ENCODE measurements at regions not wholly inside any gene's neighbourhood (a gene's known extent, or its start where the extent isn't known, plus 50 kb on each side); places are given as distances from the start of the nearest gene placed in this dataset.

DNA sequence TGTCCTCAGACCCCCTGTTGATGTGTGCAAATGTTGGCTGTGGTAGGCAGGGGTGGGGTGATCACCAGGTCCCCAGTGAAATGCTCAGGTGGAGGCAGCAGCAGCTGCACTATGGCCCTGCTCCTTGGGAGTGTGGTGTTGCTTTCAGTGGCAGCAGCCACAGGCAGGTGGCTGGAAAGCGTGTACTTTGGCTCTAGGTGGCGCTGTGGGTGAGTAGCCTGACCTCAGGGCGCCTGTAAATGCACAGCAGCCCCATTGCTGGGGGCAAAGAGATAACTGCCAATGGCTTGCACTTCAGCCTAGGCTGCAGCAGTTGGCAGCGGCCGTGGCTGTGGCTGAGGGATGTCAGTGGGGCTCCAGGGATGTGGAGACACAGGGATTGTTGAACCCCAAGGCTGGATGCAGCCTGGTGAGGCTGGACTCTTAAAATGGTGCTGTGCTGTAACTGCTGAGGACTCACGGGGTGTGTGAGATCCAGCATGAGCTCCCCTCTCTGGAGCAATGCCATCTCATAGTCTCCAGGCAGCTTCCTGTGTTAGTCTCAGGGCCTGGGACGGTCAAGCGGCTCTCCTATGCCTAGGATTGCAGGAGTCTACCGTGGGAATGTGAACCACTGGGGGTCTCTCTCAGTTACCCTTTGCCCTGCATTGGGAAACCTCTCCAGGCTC lies 421.7 kb upstream of the HTR2C start:
- H3K27me3 Mint-ChIP-seq, result peaks cover 0 to 4% of the 10 kb centered on the region in 2 donors
- Histone ChIP-seq H3K9me3 (no peaks in the 10 kb centered on the region), H3K4me3 (ENCODE audit: control insufficient read depth in 1 of 2, extremely low read depth in 1 of 2, low read length in 1 of 2) (no peak overlapping the region), H3K36me3 (ENCODE audit: control insufficient read depth in 2 of 2, extremely low read depth in 1 of 2, insufficient read depth in 1 of 2, low read length in 1 of 2) (no peaks in the 10 kb centered on the region), H3K27ac (ENCODE audit: low read length) (no peak overlapping the region), H3K4me1 (ENCODE audit: control insufficient read depth in 1 of 2, extremely low read depth in 1 of 2, insufficient read depth in 2 of 2, low read length in 2 of 2) (no peaks in the 10 kb centered on the region), H3K27me3 (replicated peaks in 1 of 2; ENCODE audit: control insufficient read depth in 2 of 2, extremely low read depth in 1 of 2, insufficient read depth in 2 of 2, low read length in 1 of 2) (no peaks in the 10 kb centered on the region)
- ATAC-seq (replicated peaks in 1 of 4) (no peak), DNase-seq (no peak)
- ChIA-PET POLR2A (no interaction called here), CTCF (no interaction called here)
- H3K36me3 Mint-ChIP-seq, result no peaks in the 10 kb centered on the region
- no peak overlapping the region for H3K4me3 Mint-ChIP-seq
- WGBS (ENCODE audit: insufficient coverage), result 77% methylated on average over 4 of the region's 9 CpGs
- no peaks in the 10 kb centered on the region for H3K4me1 Mint-ChIP-seq
- peaks cover 0 to 6% (median 0%) of the 10 kb centered on the region in 3 donors for H3K9me3 Mint-ChIP-seq
- H3K27ac Mint-ChIP-seq, result no peak overlapping the region

DNA sequence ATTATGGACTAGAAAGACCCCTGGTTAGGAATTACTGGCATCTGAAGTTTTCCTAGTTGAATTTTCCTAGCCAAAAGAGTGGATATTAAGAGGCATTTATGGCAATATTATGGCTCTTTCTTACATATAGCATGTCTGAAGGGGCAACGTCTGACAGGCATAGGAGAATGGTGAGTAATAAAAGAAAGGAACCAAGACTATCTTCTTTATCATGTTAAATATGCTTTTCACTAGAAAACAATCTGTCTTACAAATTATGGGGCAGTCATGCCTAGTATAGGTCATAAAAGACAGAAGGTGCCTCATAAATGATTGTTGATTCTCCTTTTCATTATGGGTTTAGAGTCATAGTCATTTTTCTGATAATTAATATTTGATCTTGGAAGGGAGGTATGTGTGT lies 431.1 kb upstream of the HTR2C start:
- no peak overlapping the region for H3K27ac Mint-ChIP-seq
- Histone ChIP-seq H3K9me3 (no peaks in the 10 kb centered on the region), H3K36me3 (ENCODE audit: control insufficient read depth in 2 of 2, extremely low read depth in 1 of 2, insufficient read depth in 1 of 2, low read length in 1 of 2) (no peaks in the 10 kb centered on the region), H3K27ac (ENCODE audit: low read length) (no peak overlapping the region), H3K4me1 (ENCODE audit: control insufficient read depth in 1 of 2, extremely low read depth in 1 of 2, insufficient read depth in 2 of 2, low read length in 2 of 2) (no peaks in the 10 kb centered on the region), H3K27me3 (replicated peaks in 1 of 2; ENCODE audit: control insufficient read depth in 2 of 2, extremely low read depth in 1 of 2, insufficient read depth in 2 of 2, low read length in 1 of 2) (no peaks in the 10 kb centered on the region), H3K4me3 (ENCODE audit: control insufficient read depth in 1 of 2, extremely low read depth in 1 of 2, low read length in 1 of 2) (no peak overlapping the region)
- H3K4me3 Mint-ChIP-seq, result no peak overlapping the region
- ChIA-PET CTCF (no interaction called here), POLR2A (no interaction called here)
- ATAC-seq (replicated peaks in 1 of 4) (no peak), DNase-seq (no peak)
- no CpG with 5 or more reads among the region's 1 CpG for WGBS (ENCODE audit: insufficient coverage)
- H3K27me3 Mint-ChIP-seq, result peaks cover 0 to 3% of the 10 kb centered on the region in 2 donors
- no peaks in the 10 kb centered on the region for H3K4me1 Mint-ChIP-seq
- H3K36me3 Mint-ChIP-seq, result no peaks in the 10 kb centered on the region
- H3K9me3 Mint-ChIP-seq, result peaks cover 0 to 6% (median 0%) of the 10 kb centered on the region in 3 donors

DNA sequence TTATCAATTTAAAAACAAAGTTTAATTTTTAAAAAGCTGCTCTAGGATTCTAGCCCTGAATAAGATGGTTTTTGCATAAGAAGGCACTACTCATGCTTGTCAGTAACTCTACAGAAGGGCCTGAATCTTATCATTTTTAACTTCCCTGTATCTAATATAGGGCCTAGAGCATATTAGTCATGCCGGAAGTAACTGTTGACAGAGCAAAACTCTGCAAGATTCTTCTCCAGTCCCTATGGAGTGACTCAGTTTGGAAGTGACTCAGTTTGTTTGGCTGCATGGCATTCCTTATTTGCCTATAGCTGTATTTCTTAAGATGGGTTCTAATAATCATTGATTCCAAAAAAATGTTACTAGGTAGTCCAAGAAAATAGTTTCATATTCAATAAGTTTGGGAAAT lies 431.8 kb upstream of the HTR2C start:
- no peak overlapping the region for H3K4me3 ChIP-seq (ENCODE audit: control insufficient read depth in 1 of 2, extremely low read depth in 1 of 2, low read length in 1 of 2)
- POLR2A ChIA-PET, result no interaction called here
- H3K9me3 ChIP-seq, result no peaks in the 10 kb centered on the region
- ATAC-seq (replicated peaks in 1 of 4) (no peak), DNase-seq (no peak)
- no peak overlapping the region for H3K27ac Mint-ChIP-seq
- H3K36me3 ChIP-seq (ENCODE audit: control insufficient read depth in 2 of 2, extremely low read depth in 1 of 2, insufficient read depth in 1 of 2, low read length in 1 of 2), result no peaks in the 10 kb centered on the region
- no peaks in the 10 kb centered on the region for H3K27me3 ChIP-seq (replicated peaks in 1 of 2; ENCODE audit: control insufficient read depth in 2 of 2, extremely low read depth in 1 of 2, insufficient read depth in 2 of 2, low read length in 1 of 2)
- peaks cover 0 to 3% of the 10 kb centered on the region in 2 donors for H3K27me3 Mint-ChIP-seq
- H3K4me1 Mint-ChIP-seq, result no peaks in the 10 kb centered on the region
- no peak overlapping the region for H3K27ac ChIP-seq (ENCODE audit: low read length)
- no peaks in the 10 kb centered on the region for H3K36me3 Mint-ChIP-seq
- CTCF ChIA-PET, result no interaction called here
- H3K4me1 ChIP-seq (ENCODE audit: control insufficient read depth in 1 of 2, extremely low read depth in 1 of 2, insufficient read depth in 2 of 2, low read length in 2 of 2), result no peaks in the 10 kb centered on the region
- H3K9me3 Mint-ChIP-seq, result peaks cover 0 to 6% (median 0%) of the 10 kb centered on the region in 3 donors
- no CpG with 5 or more reads among the region's 1 CpG for WGBS (ENCODE audit: insufficient coverage)
- H3K4me3 Mint-ChIP-seq, result no peak overlapping the region

DNA sequence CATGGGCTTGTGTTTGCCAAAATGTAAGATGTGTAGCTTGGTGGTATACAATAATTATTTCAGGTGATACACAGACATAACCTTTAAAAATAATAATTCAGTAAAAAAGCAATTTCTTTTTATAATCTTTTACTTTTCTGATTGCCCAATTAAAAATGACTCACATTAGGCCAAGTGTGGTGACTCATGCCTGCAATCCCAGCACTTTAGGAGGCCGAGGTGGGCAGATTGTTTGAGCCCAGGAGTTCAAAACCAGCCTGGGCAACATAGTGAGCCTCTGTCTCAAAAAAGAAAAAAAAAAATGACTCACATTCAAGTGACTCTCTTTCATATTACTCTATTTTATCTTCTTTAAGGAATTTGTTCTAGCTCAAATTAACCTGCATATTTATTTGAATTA lies 449.4 kb upstream of the HTR2C start:
- Histone ChIP-seq H3K9me3 (no peaks in the 10 kb centered on the region), H3K27ac (ENCODE audit: low read length) (no peak overlapping the region), H3K27me3 (replicated peaks in 1 of 2; ENCODE audit: control insufficient read depth in 2 of 2, extremely low read depth in 1 of 2, insufficient read depth in 2 of 2, low read length in 1 of 2) (no peaks in the 10 kb centered on the region), H3K4me1 (ENCODE audit: control insufficient read depth in 1 of 2, extremely low read depth in 1 of 2, insufficient read depth in 2 of 2, low read length in 2 of 2) (no peaks in the 10 kb centered on the region), H3K4me3 (ENCODE audit: control insufficient read depth in 1 of 2, extremely low read depth in 1 of 2, low read length in 1 of 2) (no peak overlapping the region), H3K36me3 (ENCODE audit: control insufficient read depth in 2 of 2, extremely low read depth in 1 of 2, insufficient read depth in 1 of 2, low read length in 1 of 2) (no peaks in the 10 kb centered on the region)
- no peak overlapping the region for H3K27ac Mint-ChIP-seq
- WGBS (ENCODE audit: insufficient coverage), result no CpG with 5 or more reads among the region's 1 CpG
- H3K36me3 Mint-ChIP-seq, result no peaks in the 10 kb centered on the region
- no peaks in the 10 kb centered on the region for H3K4me1 Mint-ChIP-seq
- peaks cover 0 to 7% (median 0%) of the 10 kb centered on the region in 3 donors for H3K9me3 Mint-ChIP-seq
- POLR2A ChIA-PET, result no interaction called here
- CTCF ChIA-PET, result no interaction called here
- no peak for ATAC-seq (replicated peaks in 1 of 4)
- H3K27me3 Mint-ChIP-seq, result peaks cover 0 to 11% of the 10 kb centered on the region in 2 donors
- H3K4me3 Mint-ChIP-seq, result no peak overlapping the region
- no peak for DNase-seq

DNA sequence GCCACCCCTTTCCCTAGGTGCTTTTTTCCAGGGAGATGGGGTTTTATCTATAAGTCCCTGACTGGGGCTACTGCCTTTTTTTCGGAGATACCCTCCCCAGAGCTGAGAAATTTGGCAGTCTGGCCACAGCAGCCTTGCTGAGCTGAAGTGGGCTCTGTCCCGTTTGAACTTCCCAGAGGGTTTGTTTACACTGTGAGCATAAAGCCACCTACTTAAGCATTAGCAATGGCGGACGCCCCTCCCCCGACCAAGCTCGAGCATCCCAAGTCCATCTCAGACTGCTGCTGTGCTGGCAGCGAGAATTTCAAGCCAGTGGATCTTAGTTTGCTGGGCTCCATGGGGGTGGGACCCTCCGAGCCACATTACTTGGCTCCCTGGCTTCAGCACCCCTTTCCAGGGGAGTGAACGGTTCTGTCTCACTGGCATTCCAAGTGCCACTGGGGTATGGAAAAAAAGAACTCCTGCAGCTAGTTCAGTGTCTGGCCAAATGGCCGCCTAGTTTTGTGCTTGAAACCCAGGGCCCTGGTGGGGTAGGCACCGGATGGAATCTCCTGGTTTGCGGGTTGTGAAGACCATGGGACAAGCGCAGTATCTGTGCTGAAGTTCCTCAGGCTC lies 456.4 kb upstream of the HTR2C start:
- Histone ChIP-seq H3K4me1 (ENCODE audit: control insufficient read depth in 1 of 2, extremely low read depth in 1 of 2, insufficient read depth in 2 of 2, low read length in 2 of 2) (no peaks in the 10 kb centered on the region), H3K4me3 (ENCODE audit: control insufficient read depth in 1 of 2, extremely low read depth in 1 of 2, low read length in 1 of 2) (no peak overlapping the region), H3K9me3 (no peaks in the 10 kb centered on the region), H3K27me3 (replicated peaks in 1 of 2; ENCODE audit: control insufficient read depth in 2 of 2, extremely low read depth in 1 of 2, insufficient read depth in 2 of 2, low read length in 1 of 2) (no peaks in the 10 kb centered on the region), H3K36me3 (ENCODE audit: control insufficient read depth in 2 of 2, extremely low read depth in 1 of 2, insufficient read depth in 1 of 2, low read length in 1 of 2) (no peaks in the 10 kb centered on the region), H3K27ac (ENCODE audit: low read length) (no peak overlapping the region)
- Mint-ChIP-seq H3K36me3 (no peaks in the 10 kb centered on the region), H3K4me3 (no peak overlapping the region), H3K4me1 (no peaks in the 10 kb centered on the region), H3K27ac (no peak overlapping the region), H3K27me3 (peaks cover 0 to 10% of the 10 kb centered on the region in 2 donors), H3K9me3 (peaks cover 0 to 4% (median 4%) of the 10 kb centered on the region in 3 donors)
- CTCF ChIA-PET, result no interaction called here
- ATAC-seq (replicated peaks in 1 of 4) (no peak), DNase-seq (no peak)
- WGBS (ENCODE audit: insufficient coverage), result 88% methylated on average over 6 of the region's 13 CpGs
- POLR2A ChIA-PET, result no interaction called here

DNA sequence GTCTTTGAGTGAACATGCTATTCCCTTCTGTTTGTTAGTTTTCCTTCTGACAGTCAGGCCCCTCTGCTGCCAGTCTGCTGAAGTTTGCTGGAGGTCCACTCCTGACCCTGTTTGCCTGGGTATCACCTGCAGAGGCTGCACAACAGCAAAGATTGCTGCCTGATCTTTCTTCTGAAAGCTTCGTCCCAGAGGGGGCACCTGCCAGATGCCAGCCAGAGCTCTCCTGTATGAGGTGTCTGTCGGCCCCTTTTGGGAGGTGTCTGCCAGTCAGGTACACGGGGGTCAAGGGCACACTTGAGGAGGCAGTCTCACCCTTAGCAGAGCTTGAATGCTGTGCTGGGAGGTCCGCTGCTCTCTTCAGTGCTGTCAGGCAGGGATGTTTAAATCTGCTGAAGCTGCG lies 456.9 kb upstream of the HTR2C start:
- no peak overlapping the region for H3K4me3 Mint-ChIP-seq
- no peak overlapping the region for H3K27ac ChIP-seq (ENCODE audit: low read length)
- DNase-seq, result no peak
- no peak overlapping the region for H3K4me3 ChIP-seq (ENCODE audit: control insufficient read depth in 1 of 2, extremely low read depth in 1 of 2, low read length in 1 of 2)
- H3K9me3 ChIP-seq, result no peaks in the 10 kb centered on the region
- H3K9me3 Mint-ChIP-seq, result peaks cover 0 to 4% (median 4%) of the 10 kb centered on the region in 3 donors
- no peaks in the 10 kb centered on the region for H3K36me3 Mint-ChIP-seq
- peaks cover 0 to 7% of the 10 kb centered on the region in 2 donors for H3K27me3 Mint-ChIP-seq
- no peaks in the 10 kb centered on the region for H3K27me3 ChIP-seq (replicated peaks in 1 of 2; ENCODE audit: control insufficient read depth in 2 of 2, extremely low read depth in 1 of 2, insufficient read depth in 2 of 2, low read length in 1 of 2)
- 83% methylated on average over 3 of the region's 5 CpGs for WGBS (ENCODE audit: insufficient coverage)
- H3K4me1 ChIP-seq (ENCODE audit: control insufficient read depth in 1 of 2, extremely low read depth in 1 of 2, insufficient read depth in 2 of 2, low read length in 2 of 2), result no peaks in the 10 kb centered on the region
- ChIA-PET POLR2A (no interaction called here), CTCF (no interaction called here)
- no peaks in the 10 kb centered on the region for H3K36me3 ChIP-seq (ENCODE audit: control insufficient read depth in 2 of 2, extremely low read depth in 1 of 2, insufficient read depth in 1 of 2, low read length in 1 of 2)
- no peaks in the 10 kb centered on the region for H3K4me1 Mint-ChIP-seq
- no peak for ATAC-seq (replicated peaks in 1 of 4)
- no peak overlapping the region for H3K27ac Mint-ChIP-seq
